Breast epithelium (tissue), 4 donors: ENCODE measurements at regions not wholly inside any gene's neighbourhood (a gene's known extent, or its start where the extent isn't known, plus 50 kb on each side); places are given as distances from the start of the nearest gene placed in this dataset.

Experiments
- DNase-seq, 2 donors: peaks; one replicate each; pipeline ENCODE4 v3.0.0-alpha.2; 2019; ENCODE audit warnings: low spot score in 2 of 2
- H3K27ac ChIP-seq, 2 donors: fragments of 200-600 bp; sonication (generic) in 1 of 2; one replicate each; pipeline ENCODE4 v1.5.1; 2016 to 2019; ENCODE audit warnings: mild to moderate bottlenecking in 1 of 2
- H3K27me3 ChIP-seq, 2 donors: fragments of 200-600 bp; sonication (generic) in 1 of 2; one replicate each; pipeline versions ENCODE4 v1.5.1 to v1.6.0; 2017 to 2019; ENCODE audit warnings: control low read depth in 1 of 2, mild to moderate bottlenecking in 1 of 2
- H3K36me3 ChIP-seq: fragments of 200-600 bp; one replicate; pipeline ENCODE4 v1.5.1; 2019
- H3K4me1 ChIP-seq, 2 donors: fragments of 200-600 bp; sonication (generic); one replicate each; pipeline ENCODE4 v1.5.1; 2016 to 2019; ENCODE audit warnings: control low read depth in 1 of 2
- H3K4me3 ChIP-seq, 3 donors: fragments of 200-600 bp; sonication (generic); 1 replicate in 2 of 3; 2 replicates in 1 of 3; pipeline ENCODE4 v1.5.1; 2016 to 2019; ENCODE audit warnings: mild to moderate bottlenecking in 3 of 3, moderate library complexity in 2 of 3
- H3K9me3 ChIP-seq, 2 donors: fragments of 200-600 bp; sonication (generic) in 1 of 2; one replicate each; pipeline ENCODE4 v1.5.1; 2016 to 2019; ENCODE audit warnings: control low read depth in 1 of 2
- POLR2A ChIP-seq: fragments of 450-650 bp; IDR thresholded peaks from one replicate; pipeline ENCODE4 v1.6.1; 2016; ENCODE audit warnings: antibody characterized with exemption, mild to moderate bottlenecking, moderate library complexity
- POLR2AphosphoS5 ChIP-seq, 3 donors: sonication (generic); formaldehyde crosslinking; IDR thresholded peaks; one replicate each; pipeline ENCODE4 v1.6.1; 2017; ENCODE audit warnings: antibody characterized with exemption in 3 of 3
- intact Hi-C: fragments of 100-400 bp; cut with DNase I; formaldehyde crosslinking; loops from one replicate; pipeline ENCODE4 v1.15.1; 2023; ENCODE audit warnings: low total_unique reads
- TF ChIP-seq, protein P1 (sequence below), 3 donors: fragments of 450-650 bp; IDR thresholded peaks; one replicate each; pipeline ENCODE4 v1.5.1; 2016 to 2017; ENCODE audit warnings: antibody characterized with exemption in 3 of 3, mild to moderate bottlenecking in 3 of 3, moderate library complexity in 3 of 3

DNA sequence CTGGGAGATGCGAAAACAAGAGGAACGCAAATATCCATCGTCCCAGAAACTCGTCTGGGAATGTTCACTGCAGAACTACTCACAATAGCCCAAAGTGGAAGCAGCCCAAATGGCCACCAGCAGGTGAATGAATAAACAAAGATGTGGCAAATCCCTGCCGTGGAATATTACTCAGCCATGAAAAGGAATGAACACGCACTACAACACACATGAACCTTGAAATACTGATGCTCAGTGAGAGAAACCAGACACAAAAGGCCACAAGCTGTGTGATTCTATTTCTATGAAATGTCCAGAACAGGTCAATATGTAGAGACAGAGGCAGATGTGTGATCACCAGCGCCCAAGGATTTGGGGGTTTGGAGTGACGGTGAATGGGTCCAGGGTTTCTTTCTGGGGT, 169.8 kb downstream of the IRF8 start:
- Histone ChIP-seq H3K9me3 (no peaks in the 10 kb centered on the region), H3K27ac (no peak overlapping the region), H3K27me3 (peaks cover 0 to 54% of the 10 kb centered on the region in 2 donors), H3K4me3 (no peak overlapping the region), H3K4me1 (no peaks in the 10 kb centered on the region), H3K36me3 (no peaks in the 10 kb centered on the region)
- no peak for DNase-seq
- TF ChIP-seq, protein P1, sequence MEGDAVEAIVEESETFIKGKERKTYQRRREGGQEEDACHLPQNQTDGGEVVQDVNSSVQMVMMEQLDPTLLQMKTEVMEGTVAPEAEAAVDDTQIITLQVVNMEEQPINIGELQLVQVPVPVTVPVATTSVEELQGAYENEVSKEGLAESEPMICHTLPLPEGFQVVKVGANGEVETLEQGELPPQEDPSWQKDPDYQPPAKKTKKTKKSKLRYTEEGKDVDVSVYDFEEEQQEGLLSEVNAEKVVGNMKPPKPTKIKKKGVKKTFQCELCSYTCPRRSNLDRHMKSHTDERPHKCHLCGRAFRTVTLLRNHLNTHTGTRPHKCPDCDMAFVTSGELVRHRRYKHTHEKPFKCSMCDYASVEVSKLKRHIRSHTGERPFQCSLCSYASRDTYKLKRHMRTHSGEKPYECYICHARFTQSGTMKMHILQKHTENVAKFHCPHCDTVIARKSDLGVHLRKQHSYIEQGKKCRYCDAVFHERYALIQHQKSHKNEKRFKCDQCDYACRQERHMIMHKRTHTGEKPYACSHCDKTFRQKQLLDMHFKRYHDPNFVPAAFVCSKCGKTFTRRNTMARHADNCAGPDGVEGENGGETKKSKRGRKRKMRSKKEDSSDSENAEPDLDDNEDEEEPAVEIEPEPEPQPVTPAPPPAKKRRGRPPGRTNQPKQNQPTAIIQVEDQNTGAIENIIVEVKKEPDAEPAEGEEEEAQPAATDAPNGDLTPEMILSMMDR (IDR thresholded peaks at IDR 0.05) = no peak
- TF ChIP-seq POLR2A = no peak
- intact Hi-C loops = no loop called here

DNA sequence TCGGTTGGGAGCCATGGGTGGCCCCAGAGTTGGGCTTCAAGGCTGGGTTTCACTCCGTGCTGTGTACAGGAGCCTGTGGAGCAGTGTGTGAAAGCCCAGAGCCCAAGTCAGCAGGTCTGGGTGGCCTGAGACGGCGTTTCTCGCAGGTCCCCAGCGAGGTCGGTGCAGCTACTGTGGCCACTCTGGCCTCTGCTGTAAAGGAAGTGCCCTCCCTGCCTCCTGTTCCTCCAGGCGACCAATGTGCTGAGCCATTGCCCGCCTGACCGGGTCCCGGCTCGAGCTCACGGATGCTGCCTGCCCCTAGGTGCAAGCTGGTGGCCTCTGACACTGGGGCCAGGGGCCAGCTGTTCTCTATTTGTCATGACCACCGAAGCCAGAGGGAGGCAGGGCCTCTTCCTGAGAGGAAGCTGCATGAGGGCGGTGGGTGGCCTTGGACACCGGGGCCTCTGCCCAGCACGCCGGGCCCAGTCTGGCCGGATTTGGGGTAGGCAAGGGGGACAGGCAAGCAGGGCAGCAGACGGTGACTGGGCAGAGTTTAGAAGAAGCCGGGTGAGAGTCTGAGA, 170.9 kb downstream of the IRF8 start:
- no peaks in the 10 kb centered on the region for H3K4me1 ChIP-seq
- H3K36me3 ChIP-seq = no peaks in the 10 kb centered on the region
- no peak for DNase-seq
- no peaks in the 10 kb centered on the region for H3K9me3 ChIP-seq
- intact Hi-C loops = no loop called here
- H3K27ac ChIP-seq = no peak overlapping the region
- H3K4me3 ChIP-seq = no peak overlapping the region
- no peak for TF ChIP-seq POLR2AphosphoS5 (IDR thresholded peaks at IDR 0.05)
- TF ChIP-seq POLR2A = no peak
- TF ChIP-seq, protein P1 (IDR thresholded peaks at IDR 0.05) = no peak
- peaks cover 0 to 63% of the 10 kb centered on the region in 2 donors for H3K27me3 ChIP-seq

DNA sequence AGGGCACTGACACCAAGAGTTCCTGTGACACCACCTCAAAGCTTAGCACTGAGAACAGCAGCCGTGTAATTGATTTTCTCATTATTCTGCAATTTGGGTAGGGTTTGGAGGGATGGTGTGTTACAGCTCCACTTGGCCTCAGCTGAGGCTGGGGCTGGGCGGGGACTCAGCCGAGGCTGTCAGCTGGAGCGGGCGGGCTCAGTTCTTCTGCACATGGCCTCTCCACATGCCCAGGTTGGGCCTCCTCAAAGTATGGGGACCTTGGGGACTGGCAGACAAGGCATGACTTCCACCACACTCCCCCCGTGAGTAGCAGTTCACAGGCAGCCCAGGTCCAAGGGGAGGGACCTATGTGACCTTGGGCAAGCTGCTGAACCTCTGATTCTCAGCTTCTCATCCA, 171.5 kb downstream of the IRF8 start:
- DNase-seq = no peak
- Histone ChIP-seq H3K27me3 (peaks cover 0 to 70% of the 10 kb centered on the region in 2 donors), H3K4me1 (no peaks in the 10 kb centered on the region), H3K27ac (no peak overlapping the region), H3K36me3 (no peaks in the 10 kb centered on the region), H3K4me3 (no peak overlapping the region), H3K9me3 (no peaks in the 10 kb centered on the region)
- intact Hi-C loops = no loop called here
- no peak for TF ChIP-seq POLR2A
- TF ChIP-seq, protein P1 (IDR thresholded peaks at IDR 0.05) = no peak
- TF ChIP-seq POLR2AphosphoS5 (IDR thresholded peaks at IDR 0.05) = no peak

DNA sequence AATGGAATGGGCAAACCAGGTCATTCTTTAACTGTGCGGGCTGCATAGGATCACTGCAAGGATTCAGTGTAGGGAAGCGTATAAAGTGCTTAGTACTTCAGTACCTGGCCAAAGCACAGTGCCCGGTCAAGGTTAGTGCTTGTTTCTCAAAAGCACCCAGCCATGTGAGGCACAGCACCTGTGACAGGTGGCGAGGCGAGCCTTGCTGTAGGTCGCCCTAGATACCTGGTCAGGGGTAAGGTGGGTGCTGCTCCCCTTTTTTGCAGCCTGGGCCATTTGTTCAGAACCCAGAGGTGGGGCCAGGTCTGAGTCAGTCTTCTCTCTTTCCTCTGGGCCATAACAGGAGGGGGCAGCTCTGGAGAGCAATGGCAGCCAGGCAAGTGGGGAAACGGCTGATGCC, 172.0 kb downstream of the IRF8 start:
- H3K27ac ChIP-seq = no peak overlapping the region
- peaks cover 0 to 73% of the 10 kb centered on the region in 2 donors for H3K27me3 ChIP-seq
- H3K36me3 ChIP-seq = no peaks in the 10 kb centered on the region
- no peak for TF ChIP-seq POLR2AphosphoS5 (IDR thresholded peaks at IDR 0.05)
- TF ChIP-seq, protein P1 (IDR thresholded peaks at IDR 0.05) = no peak
- TF ChIP-seq POLR2A = no peak
- no peak for DNase-seq
- H3K4me3 ChIP-seq = no peak overlapping the region
- intact Hi-C loops = no loop called here
- no peaks in the 10 kb centered on the region for H3K4me1 ChIP-seq
- no peaks in the 10 kb centered on the region for H3K9me3 ChIP-seq

DNA sequence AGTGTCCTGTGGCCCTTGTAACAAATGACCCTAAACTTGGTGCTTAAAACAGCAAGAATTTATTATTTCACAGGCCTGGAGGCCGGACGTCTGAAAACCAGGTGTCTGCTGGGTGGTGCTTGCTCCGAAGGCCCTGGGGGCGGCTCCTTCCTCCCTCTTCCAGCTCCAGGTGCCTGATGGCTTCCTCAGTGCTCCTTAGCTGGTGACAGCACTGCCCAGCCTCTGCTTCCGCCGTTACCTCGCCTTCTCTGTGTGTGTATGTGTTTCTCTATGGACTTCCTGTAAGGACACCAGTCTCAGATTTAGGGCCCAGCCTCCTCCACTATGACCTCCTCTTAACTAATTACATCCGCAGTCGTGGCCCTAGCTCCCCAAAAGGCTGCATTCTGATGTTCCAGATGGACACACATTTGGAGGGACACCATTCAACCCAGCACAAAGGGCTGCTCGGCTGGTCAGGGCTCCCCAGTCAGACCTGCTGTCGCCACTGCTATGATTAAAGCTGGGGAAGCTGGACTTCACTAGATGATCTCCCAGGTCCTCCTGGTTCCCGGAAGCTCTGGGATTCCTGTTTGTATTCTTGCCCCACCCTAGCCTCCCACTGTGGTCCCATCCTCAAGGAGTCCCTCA, 172.8 kb downstream of the IRF8 start:
- no peak for DNase-seq
- H3K4me3 ChIP-seq = no peak overlapping the region
- intact Hi-C loops = no loop called here
- TF ChIP-seq POLR2A = no peak
- no peak for TF ChIP-seq POLR2AphosphoS5 (IDR thresholded peaks at IDR 0.05)
- TF ChIP-seq, protein P1 (IDR thresholded peaks at IDR 0.05) = no peak
- no peaks in the 10 kb centered on the region for H3K9me3 ChIP-seq
- H3K36me3 ChIP-seq = no peaks in the 10 kb centered on the region
- H3K27me3 ChIP-seq = peaks cover 0 to 76% of the 10 kb centered on the region in 2 donors
- no peak overlapping the region for H3K27ac ChIP-seq
- H3K4me1 ChIP-seq = no peaks in the 10 kb centered on the region
